Psoas muscle (tissue), 7 donors: ENCODE measurements at regions not wholly inside any gene's neighbourhood (a gene's known extent, or its start where the extent isn't known, plus 50 kb on each side); places are given as distances from the start of the nearest gene placed in this dataset.

Experiments used
- ATAC-seq, 4 donors: fragments of 200-7000 bp; cut with Tn5 transposase; one replicate each; pipeline ENCODE4 v1.9.1; 2020; ENCODE audit warnings: moderate library complexity in 3 of 4, mild to moderate bottlenecking in 2 of 4
- DNase-seq, 2 donors: peaks; one replicate each; pipeline ENCODE4 v3.0.0-alpha.2; 2020
- H3K27ac ChIP-seq: fragments of 200-600 bp; one replicate; pipeline ENCODE4 v1.8.0; 2022
- H3K27me3 ChIP-seq, 3 donors: fragments of 200-600 bp in 1 of 3; one replicate each; pipeline versions ENCODE4 v1.6.1 to v1.8.0; 2013 to 2022; ENCODE audit warnings: low read length in 2 of 3, mild to moderate bottlenecking in 2 of 3, moderate library complexity in 1 of 3; ENCODE audit not compliant: insufficient read depth in 3 of 3
- H3K36me3 ChIP-seq, 2 donors: fragments of 200-600 bp in 1 of 2; one replicate each; pipeline versions ENCODE4 v1.6.1 to v1.8.0; 2013 to 2022; ENCODE audit warnings: low read depth in 1 of 2, mild to moderate bottlenecking in 1 of 2, moderate library complexity in 1 of 2; ENCODE audit not compliant: insufficient read depth in 1 of 2
- H3K4me1 ChIP-seq: fragments of 200-600 bp; one replicate; pipeline ENCODE4 v1.8.0; 2022
- H3K4me3 ChIP-seq: fragments of 200-600 bp; one replicate; pipeline ENCODE4 v1.8.0; 2022; ENCODE audit warnings: mild to moderate bottlenecking
- H3K9me3 ChIP-seq: fragments of 200-600 bp; one replicate; pipeline ENCODE4 v1.8.0; 2022
- WGBS, 3 donors: extraction: QIAGEN DNeasy Blood & Tissue Kit; methylation state at CpG; one replicate each; pipeline versions ENCODE4 v1.1.6 to v1.1.7; 2013; 5-methylcytosine and 5-hydroxymethylcytosine counted together
- intact Hi-C, 2 donors: fragments of 100-400 bp; cut with DNase I; formaldehyde crosslinking; loops; one replicate each; pipeline versions ENCODE4 v1.11.0 to v1.14.2; 2022
- TF ChIP-seq, protein P1 (sequence below): fragments of 200-600 bp; IDR thresholded peaks from one replicate; pipeline ENCODE4 v1.8.0; 2022; ENCODE audit warnings: antibody characterized with exemption
- donor health status: healthy with polysubstance abuse.
- donor health status: DM: no; HTN: no; CAD: no; lungs with moderate emphysema.
- donor health status: Bipolar disorder and iron deficiency.
- donor health status: healthy.
- donor health status: DM: yes; HTN: yes; CAD: no.
- donor health status: DM: no; HTN: no; CAD: no.
- donor health status: DM: yes; HTN: yes; CAD: no.

DNA sequence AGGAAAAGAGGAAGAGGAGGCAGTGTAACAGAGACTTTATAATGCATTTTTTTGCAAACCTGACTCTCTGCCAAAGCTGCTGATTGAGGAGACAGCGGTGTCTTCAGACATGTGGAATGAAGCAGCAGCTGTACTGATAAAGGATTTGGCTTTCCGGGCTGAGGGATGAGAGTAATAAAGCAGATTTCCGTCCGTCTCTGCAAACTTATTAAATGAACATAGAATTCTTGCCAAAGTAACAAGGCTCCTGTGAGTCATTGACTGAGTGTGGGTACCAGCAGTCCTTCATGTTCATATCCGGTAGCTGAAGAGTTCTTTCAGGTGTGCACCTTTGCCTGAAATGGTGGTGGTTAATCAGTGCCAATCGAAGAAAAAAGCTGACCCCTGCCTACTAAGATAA is 112.6 kb downstream of the LIG4 start:
- Histone ChIP-seq H3K9me3 (no peaks in the 10 kb centered on the region), H3K27me3 (no peaks in the 10 kb centered on the region), H3K4me3 (no peak overlapping the region), H3K27ac (no peak overlapping the region), H3K36me3 (no peaks in the 10 kb centered on the region), H3K4me1 (no peaks in the 10 kb centered on the region)
- DNase-seq (no peak), ATAC-seq (no peak)
- TF ChIP-seq, protein P1, sequence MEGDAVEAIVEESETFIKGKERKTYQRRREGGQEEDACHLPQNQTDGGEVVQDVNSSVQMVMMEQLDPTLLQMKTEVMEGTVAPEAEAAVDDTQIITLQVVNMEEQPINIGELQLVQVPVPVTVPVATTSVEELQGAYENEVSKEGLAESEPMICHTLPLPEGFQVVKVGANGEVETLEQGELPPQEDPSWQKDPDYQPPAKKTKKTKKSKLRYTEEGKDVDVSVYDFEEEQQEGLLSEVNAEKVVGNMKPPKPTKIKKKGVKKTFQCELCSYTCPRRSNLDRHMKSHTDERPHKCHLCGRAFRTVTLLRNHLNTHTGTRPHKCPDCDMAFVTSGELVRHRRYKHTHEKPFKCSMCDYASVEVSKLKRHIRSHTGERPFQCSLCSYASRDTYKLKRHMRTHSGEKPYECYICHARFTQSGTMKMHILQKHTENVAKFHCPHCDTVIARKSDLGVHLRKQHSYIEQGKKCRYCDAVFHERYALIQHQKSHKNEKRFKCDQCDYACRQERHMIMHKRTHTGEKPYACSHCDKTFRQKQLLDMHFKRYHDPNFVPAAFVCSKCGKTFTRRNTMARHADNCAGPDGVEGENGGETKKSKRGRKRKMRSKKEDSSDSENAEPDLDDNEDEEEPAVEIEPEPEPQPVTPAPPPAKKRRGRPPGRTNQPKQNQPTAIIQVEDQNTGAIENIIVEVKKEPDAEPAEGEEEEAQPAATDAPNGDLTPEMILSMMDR: no peak
- intact Hi-C loops: no loop called here
- WGBS, 3 donors: 72 to 80% (median 76%) methylated on average over 6 of the region's 6 CpGs

DNA sequence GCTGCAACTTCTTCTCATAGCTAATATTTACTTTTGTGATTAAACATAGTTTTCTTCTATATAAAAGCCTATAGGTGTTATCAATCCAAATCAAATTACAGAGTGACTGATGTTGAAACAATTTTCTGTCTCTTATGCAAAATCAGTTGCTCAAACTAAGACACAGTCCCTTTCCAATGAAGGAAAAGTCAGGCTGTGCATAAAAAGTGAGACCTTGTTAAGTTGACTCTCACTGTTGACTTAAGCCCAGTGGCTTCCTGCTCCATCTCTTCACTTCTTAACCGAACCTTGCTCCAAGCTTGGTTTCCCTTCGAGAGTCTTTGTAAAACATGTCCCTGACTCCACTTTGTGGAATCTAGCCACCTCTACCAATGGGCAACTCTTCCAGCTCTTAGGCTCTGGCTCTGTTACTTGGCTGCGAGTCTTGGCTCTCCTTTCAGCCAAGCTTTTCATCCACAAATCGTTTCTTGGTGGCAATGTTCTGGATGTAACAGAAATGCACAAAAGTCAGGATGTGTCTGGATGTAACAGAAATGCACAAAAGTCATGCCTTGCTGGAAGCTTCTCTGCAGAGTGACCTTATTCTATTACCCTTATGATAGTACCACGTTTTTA is 118.9 kb downstream of the LIG4 start:
- no peaks in the 10 kb centered on the region for H3K27me3 ChIP-seq
- no peak overlapping the region for H3K27ac ChIP-seq
- intact Hi-C loops: no loop called here
- H3K9me3 ChIP-seq: no peaks in the 10 kb centered on the region
- no peaks in the 10 kb centered on the region for H3K4me1 ChIP-seq
- H3K36me3 ChIP-seq: no peaks in the 10 kb centered on the region
- DNase-seq (no peak), ATAC-seq (no peak)
- H3K4me3 ChIP-seq: no peak overlapping the region
- TF ChIP-seq, protein P1: no peak
- 47 to 55% (median 51%) methylated on average over 5 of the region's 5 CpGs for WGBS, 3 donors

DNA sequence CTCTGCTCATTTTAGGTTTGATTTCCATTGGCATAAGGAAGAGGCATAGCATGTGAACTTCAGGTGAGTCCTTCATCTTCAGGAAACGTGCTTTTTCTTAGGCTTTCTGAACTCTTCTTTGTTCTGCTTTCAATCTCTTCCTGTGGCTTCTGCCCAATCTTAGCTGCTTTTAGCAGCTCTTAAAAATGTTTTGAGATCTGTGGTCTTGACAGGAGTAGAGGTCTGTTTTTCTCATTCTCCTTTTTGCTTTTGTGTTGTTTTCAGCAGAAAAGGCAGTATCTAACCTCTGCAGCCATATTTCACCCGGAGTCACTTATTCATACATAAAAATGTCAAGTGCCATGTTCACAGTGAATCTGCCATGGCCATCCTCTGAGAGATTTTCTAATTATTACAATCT is 120.3 kb downstream of the LIG4 start:
- intact Hi-C loops: no loop called here
- Histone ChIP-seq H3K27ac (no peak overlapping the region), H3K36me3 (no peaks in the 10 kb centered on the region), H3K27me3 (no peaks in the 10 kb centered on the region), H3K4me1 (no peaks in the 10 kb centered on the region), H3K9me3 (no peaks in the 10 kb centered on the region), H3K4me3 (no peak overlapping the region)
- ATAC-seq (no peak), DNase-seq (no peak)
- 57 to 67% (median 60%) methylated on average over 2 of the region's 2 CpGs for WGBS, 3 donors
- TF ChIP-seq, protein P1: no peak

DNA sequence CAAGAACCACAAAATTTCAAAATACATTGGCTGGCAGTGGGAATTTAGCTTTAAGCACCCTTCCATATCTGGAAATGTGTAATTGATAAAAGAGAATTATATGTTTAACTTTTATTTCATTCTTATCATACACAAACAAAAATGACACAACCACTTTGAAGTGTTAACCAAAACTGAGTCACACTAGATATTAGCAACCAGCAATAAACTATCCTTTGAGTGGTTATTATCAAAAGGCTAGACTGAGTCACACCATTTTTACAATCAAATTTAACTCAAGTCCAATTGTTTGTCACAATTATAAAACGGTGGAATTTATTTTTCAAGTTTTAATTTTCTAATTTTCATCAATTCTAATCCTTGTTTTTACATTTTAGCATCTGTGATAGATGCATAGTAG is 121.7 kb downstream of the LIG4 start:
- Histone ChIP-seq H3K36me3 (no peaks in the 10 kb centered on the region), H3K27me3 (no peaks in the 10 kb centered on the region), H3K4me1 (no peaks in the 10 kb centered on the region), H3K27ac (no peak overlapping the region), H3K4me3 (no peak overlapping the region), H3K9me3 (no peaks in the 10 kb centered on the region)
- TF ChIP-seq, protein P1: no peak
- 28 to 39% (median 31%) methylated on average over 1 of the region's 1 CpG for WGBS, 3 donors
- ATAC-seq (no peak), DNase-seq (no peak)
- intact Hi-C loops: no loop called here

DNA sequence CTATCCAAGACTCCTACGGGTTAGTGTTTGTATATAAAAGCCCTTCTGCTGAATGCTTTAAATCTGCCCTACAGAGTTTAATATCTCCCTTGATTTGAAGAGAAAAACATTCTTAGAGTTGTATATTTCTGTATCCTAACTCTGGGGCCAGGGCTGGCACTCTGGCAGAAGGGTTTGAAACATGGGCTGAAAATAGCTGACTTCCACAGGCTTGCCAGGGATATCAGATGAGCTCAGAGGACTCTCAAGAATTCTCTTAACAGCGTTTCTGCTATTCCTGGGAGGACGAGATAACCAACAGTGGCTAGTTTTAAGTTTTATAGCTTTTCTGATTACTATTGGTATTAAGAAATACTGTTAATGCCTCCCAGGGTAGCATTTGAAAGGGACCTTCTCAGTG is 127.5 kb downstream of the LIG4 start:
- Histone ChIP-seq H3K4me1 (peaks cover 17% of the 10 kb centered on the region), H3K27ac (no peak overlapping the region), H3K27me3 (no peaks in the 10 kb centered on the region), H3K4me3 (no peak overlapping the region), H3K9me3 (no peaks in the 10 kb centered on the region), H3K36me3 (no peaks in the 10 kb centered on the region)
- DNase-seq (no peak), ATAC-seq (peak in 3 of 4 donors; percentile 62 to 83 (median 70))
- TF ChIP-seq, protein P1: no peak
- 24 to 55% (median 34%) methylated on average over 3 of the region's 3 CpGs for WGBS, 3 donors
- intact Hi-C loops: no loop called here
